ENCODE measurements at regions not wholly inside any gene's neighbourhood (a gene's known extent, or its start where the extent isn't known, plus 50 kb on each side); places are given as distances from the start of the nearest gene placed in this dataset.

DNA sequence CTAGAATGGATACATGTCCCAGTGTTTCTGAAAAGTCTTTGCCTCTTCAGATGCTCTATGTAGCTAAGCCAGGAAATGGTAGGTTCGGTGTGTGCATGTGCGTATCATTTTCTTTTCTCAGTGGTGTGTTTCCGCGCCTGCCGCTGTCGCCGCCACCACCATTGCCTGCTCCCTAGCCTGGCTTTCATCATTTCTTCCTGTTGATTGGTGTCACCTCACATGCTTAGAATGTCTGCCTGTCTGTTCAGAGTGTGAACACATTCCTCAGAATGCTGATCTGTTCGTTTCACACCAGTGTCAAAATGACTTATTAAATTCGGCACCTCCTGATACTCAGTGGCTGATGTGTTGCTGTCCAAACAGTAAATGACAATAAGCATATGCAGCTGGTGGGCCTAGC is 255.2 kb upstream of the SPRED2 start:
- TF ChIP-seq, protein P1, sequence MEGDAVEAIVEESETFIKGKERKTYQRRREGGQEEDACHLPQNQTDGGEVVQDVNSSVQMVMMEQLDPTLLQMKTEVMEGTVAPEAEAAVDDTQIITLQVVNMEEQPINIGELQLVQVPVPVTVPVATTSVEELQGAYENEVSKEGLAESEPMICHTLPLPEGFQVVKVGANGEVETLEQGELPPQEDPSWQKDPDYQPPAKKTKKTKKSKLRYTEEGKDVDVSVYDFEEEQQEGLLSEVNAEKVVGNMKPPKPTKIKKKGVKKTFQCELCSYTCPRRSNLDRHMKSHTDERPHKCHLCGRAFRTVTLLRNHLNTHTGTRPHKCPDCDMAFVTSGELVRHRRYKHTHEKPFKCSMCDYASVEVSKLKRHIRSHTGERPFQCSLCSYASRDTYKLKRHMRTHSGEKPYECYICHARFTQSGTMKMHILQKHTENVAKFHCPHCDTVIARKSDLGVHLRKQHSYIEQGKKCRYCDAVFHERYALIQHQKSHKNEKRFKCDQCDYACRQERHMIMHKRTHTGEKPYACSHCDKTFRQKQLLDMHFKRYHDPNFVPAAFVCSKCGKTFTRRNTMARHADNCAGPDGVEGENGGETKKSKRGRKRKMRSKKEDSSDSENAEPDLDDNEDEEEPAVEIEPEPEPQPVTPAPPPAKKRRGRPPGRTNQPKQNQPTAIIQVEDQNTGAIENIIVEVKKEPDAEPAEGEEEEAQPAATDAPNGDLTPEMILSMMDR (IDR thresholded peaks at IDR 0.05), result no peak
- no peak for TF ChIP-seq POLR2A (IDR thresholded peaks at IDR 0.05)
